ENCODE measurements at regions not wholly inside any gene's neighbourhood (a gene's known extent, or its start where the extent isn't known, plus 50 kb on each side); places are given as distances from the start of the nearest gene placed in this dataset.

GRCh38 chr5:52577546-52577945 lies 210.2 kb upstream of the ITGA1 start:
- TF ChIP-seq, protein P1, sequence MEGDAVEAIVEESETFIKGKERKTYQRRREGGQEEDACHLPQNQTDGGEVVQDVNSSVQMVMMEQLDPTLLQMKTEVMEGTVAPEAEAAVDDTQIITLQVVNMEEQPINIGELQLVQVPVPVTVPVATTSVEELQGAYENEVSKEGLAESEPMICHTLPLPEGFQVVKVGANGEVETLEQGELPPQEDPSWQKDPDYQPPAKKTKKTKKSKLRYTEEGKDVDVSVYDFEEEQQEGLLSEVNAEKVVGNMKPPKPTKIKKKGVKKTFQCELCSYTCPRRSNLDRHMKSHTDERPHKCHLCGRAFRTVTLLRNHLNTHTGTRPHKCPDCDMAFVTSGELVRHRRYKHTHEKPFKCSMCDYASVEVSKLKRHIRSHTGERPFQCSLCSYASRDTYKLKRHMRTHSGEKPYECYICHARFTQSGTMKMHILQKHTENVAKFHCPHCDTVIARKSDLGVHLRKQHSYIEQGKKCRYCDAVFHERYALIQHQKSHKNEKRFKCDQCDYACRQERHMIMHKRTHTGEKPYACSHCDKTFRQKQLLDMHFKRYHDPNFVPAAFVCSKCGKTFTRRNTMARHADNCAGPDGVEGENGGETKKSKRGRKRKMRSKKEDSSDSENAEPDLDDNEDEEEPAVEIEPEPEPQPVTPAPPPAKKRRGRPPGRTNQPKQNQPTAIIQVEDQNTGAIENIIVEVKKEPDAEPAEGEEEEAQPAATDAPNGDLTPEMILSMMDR (IDR thresholded peaks at IDR 0.05; ENCODE audit: insufficient read depth, low read length, missing control alignments): no peak
- H3K4me3 ChIP-seq (ENCODE audit: low read depth, low read length): no peak overlapping the region
- no peak for DNase-seq (ENCODE audit: low read depth, low spot score)
- ChIA-PET CTCF (no interaction called here), POLR2A (no interaction called here)

DNA sequence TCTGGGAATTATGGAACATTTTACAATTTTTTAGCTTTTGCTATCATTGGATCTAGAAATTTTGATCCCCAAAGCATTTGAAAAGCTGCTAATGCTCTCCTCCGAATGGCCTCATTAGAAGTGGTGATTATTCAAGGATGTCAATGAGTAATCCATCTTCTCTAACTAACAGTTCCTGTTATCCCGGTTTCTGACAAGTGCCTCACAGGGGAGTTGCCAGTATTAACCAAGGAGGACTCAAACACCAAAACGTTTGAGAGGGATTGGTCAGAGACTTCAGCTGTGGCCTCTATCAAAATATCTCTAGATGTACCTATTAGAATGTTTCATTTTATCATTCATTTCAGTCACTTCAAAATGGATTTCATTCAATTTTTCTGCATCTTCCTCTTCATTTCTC lies 208.3 kb upstream of the ITGA1 start:
- no peak for DNase-seq (ENCODE audit: low read depth, low spot score)
- POLR2A ChIA-PET: no interaction called here
- H3K4me3 ChIP-seq (ENCODE audit: low read depth, low read length): no peak overlapping the region
- TF ChIP-seq, protein P1 (IDR thresholded peaks at IDR 0.05; ENCODE audit: insufficient read depth, low read length, missing control alignments): no peak
- CTCF ChIA-PET: no interaction called here

- TF ChIP-seq, protein P1 (IDR thresholded peaks at IDR 0.05; ENCODE audit: insufficient read depth, low read length, missing control alignments): no peak
- no peak for DNase-seq (ENCODE audit: low read depth, low spot score)
- ChIA-PET POLR2A (no interaction called here), CTCF (no interaction called here)
- H3K4me3 ChIP-seq (ENCODE audit: low read depth, low read length): no peak overlapping the region
Measured at GRCh38 chr5:52580921-52581320, 206.8 kb upstream of the ITGA1 start.

GRCh38 chr5:52582313-52582712 lies 205.4 kb upstream of the ITGA1 start:
- no peak for DNase-seq (ENCODE audit: low read depth, low spot score)
- TF ChIP-seq, protein P1 (IDR thresholded peaks at IDR 0.05; ENCODE audit: insufficient read depth, low read length, missing control alignments): no peak
- POLR2A ChIA-PET: no interaction called here
- CTCF ChIA-PET: interaction anchor here (0.8 kb wide), 1 partner anchor 76 kb away, joined by 3 read pairs; no protein-coding TSS in a partner anchor
- no peak overlapping the region for H3K4me3 ChIP-seq (ENCODE audit: low read depth, low read length)

DNA sequence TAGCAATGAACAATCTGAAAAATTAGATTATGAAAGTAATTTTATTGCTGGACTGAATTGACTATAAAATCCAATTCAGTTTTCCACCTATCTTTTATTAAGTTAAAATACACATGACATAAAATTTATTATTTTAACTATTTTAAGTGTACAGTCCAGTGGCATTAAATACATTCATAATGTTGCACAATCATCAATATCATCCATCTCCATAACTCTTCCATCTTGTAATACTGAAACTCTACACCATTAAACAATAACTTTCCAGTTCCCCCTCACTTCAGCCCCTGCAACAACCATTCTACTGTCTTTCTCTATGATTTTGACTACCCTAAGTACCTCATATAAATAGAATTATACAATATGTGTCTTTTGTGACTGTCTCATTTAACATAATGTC lies 200.6 kb upstream of the ITGA1 start:
- TF ChIP-seq, protein P1 (IDR thresholded peaks at IDR 0.05; ENCODE audit: insufficient read depth, low read length, missing control alignments): no peak
- ChIA-PET POLR2A (no interaction called here), CTCF (no interaction called here)
- no peak for DNase-seq (ENCODE audit: low read depth, low spot score)
- H3K4me3 ChIP-seq (ENCODE audit: low read depth, low read length): no peak overlapping the region

DNA sequence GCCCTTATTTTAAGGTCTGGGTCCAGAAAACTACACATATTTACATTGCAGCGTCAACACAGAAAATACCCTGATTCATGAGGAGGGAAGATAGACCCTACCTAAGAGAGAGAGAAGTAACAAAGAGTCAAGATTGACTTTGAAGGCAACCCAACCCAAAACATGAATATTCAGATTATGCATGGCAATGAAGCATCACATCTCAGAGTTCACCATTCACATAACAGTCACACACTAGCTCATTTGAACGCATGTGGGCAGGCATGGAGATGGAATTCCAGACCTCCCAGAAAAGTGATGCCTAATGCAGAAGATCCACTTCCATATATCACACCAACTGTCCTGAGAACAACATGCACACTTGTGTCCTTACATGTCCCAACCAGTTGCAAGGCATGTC lies 190.1 kb upstream of the ITGA1 start:
- POLR2A ChIA-PET: no interaction called here
- CTCF ChIA-PET: no interaction called here
- TF ChIP-seq, protein P1 (IDR thresholded peaks at IDR 0.05; ENCODE audit: insufficient read depth, low read length, missing control alignments): no peak
- H3K4me3 ChIP-seq (ENCODE audit: low read depth, low read length): no peak overlapping the region
- no peak for DNase-seq (ENCODE audit: low read depth, low spot score)
